Activated CD4-positive, alpha-beta T cell treated with anti-CD3 and anti-CD28 coated beads for 24 hours (primary cell): ENCODE measurements at regions not wholly inside any gene's neighbourhood (a gene's known extent, or its start where the extent isn't known, plus 50 kb on each side); places are given as distances from the start of the nearest gene placed in this dataset.

Source experiments
- DNase-seq, 2 donors: peaks; one replicate each; pipeline ENCODE4 v3.0.0-alpha.2; 2020; ENCODE audit warnings: low read depth in 2 of 2

GRCh38 chr5:19319252-19319651 is 668.7 kb downstream of the CDH18 start:
- DNase-seq: no peak

GRCh38 chr5:19322716-19323485 is 665.1 kb downstream of the CDH18 start:
- no peak for DNase-seq

- DNase-seq: no peak
These were observed 653.7 kb downstream of the CDH18 start for GRCh38 chr5:19334278-19334677.

DNA sequence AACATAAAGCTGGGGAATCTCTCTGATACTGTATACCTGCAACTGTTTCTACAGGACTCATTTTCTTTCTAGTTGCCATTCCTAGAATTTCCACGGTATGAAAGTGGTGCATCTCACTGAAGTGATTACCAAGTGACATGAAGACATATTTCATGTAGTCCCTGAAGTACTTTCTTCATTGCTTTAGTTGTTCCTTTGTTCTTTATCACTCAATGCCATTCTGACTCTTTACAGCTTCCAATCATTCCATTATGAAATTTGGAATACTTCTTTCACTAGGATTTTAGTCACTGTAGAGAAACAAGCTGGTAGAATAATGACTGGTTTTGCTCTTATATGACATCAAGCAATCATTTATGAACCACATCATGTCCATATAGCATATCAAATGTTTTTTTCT is 645.1 kb downstream of the CDH18 start:
- no peak for DNase-seq

DNA sequence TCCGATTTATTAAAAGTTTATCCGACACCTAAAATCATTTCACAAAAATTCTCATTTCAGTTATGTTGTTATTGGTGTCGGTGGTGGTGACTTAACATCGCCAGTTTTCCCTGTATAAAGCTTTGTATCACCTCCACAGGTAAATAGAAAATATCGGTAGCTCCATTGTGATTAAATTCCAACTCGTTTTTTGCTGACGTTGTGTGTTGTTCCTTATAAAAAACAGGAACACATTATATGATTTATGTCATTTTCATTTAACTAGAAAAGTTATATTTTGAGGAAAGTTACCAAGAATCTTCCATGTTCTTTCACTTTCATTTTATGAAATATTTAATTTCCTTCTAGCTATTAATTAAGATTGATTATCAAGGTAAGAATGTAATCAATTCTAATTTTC is 635.9 kb downstream of the CDH18 start:
- no peak for DNase-seq

GRCh38 chr5:19369048-19369447 is 619.0 kb downstream of the CDH18 start:
- no peak for DNase-seq

- DNase-seq: no peak
These were observed 618.4 kb downstream of the CDH18 start for GRCh38 chr5:19369561-19369960.

- DNase-seq: no peak
These were observed 617.2 kb downstream of the CDH18 start for GRCh38 chr5:19370655-19371386.

DNA sequence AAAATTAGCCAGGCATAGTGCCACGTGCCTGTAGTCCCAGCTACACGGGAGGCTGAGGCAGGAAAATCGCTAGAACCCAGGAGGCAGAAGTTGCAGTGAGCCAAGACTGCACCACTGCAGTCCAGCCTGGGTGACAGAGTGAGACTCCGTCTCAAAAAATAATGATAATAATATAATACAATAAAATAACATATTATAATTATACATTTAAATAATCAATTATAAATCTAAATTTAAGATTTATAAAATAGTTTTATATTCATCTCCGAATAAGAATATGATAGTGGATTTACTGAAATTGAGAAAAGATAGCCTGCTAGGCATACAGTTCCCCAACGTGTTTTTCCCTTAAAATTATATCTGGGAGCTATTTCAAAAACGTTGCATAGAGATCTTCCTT is 599.6 kb downstream of the CDH18 start:
- no peak for DNase-seq

GRCh38 chr5:19401032-19401431 is 587.0 kb downstream of the CDH18 start:
- DNase-seq: no peak

DNA sequence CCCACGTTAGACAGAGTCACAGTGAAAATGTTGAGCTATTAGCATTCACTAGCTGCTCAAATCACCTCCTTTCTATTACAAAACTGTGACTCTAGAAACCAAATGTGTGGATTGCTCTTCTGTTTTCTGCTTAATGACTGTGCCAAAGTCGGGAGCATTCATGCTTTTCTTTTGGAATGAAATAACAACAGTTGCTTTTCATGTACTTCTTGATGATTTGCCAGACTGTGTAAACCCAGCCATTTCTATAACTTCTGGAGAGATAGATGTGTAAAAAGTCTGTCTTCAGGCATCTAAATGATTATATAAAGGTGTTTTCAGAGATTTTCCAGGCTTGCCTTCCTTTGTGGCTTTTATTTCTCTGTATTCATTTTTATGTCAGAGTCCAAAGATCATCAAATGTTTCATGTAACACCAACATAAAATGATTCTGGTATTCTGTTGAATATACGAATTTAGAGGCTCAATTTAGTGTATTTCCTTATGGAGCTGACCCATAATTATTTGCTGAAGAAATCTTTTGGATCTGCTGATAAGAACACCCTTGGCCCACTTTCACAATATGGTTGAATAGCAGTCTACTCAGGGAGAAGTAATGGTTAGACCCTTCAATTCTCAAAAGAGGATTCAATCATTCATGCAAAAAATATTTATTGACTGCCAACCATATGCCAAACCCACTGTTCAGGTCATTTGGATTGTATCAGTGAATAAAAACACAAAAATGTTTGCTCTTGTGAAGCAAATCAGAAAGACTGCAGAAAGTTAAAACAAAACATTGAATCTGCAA is 581.2 kb downstream of the CDH18 start:
- no peak for DNase-seq

GRCh38 chr5:19408149-19408548 is 579.9 kb downstream of the CDH18 start:
- no peak for DNase-seq

GRCh38 chr5:19411936-19412335 is 576.1 kb downstream of the CDH18 start:
- DNase-seq: no peak
